ENCODE measurements at regions not wholly inside any gene's neighbourhood (a gene's known extent, or its start where the extent isn't known, plus 50 kb on each side); places are given as distances from the start of the nearest gene placed in this dataset.

DNA sequence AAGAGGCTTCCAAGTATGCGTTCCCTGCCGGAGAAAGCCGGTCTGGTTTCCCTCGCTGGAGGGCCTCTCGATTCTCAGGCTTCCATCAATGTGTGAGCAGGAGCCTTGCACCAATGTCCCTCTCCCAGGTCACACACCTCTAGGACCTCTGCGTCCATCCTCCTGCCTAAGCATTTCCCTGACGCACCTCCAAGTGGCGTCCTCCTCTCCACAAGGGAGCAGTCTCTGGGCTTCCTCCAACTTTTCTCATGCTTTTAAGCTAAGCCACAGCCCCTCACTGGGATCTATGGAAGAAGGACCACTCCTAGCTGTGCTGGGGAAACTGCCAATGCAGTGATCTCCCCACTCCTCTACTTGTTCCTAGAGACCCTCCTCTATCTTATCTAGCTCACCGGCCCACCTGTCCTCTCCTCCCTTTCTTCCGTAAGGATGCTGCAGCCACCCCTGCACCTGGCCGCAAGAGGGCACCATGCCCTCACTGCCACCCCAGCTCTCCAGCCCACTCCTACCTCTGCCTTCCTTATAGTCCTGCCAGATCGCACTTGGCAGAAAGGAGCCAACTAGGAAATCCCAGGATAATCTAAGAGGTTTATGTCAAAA is 258.7 kb downstream of the LRFN2 start:
- Mint-ChIP-seq H3K27ac (no peak overlapping the region), H3K27me3 (ENCODE audit: insufficient read depth) (peaks cover 10% of the 10 kb centered on the region), H3K4me1 (peaks cover 9% of the 10 kb centered on the region), H3K36me3 (ENCODE audit: low read depth) (no peaks in the 10 kb centered on the region), H3K9me3 (no peaks in the 10 kb centered on the region), H3K4me3 (no peak overlapping the region)
- H3K27me3 ChIP-seq (ENCODE audit: control insufficient read depth, insufficient read depth, low read length, poor library complexity, severe bottlenecking): peaks cover 5% of the 10 kb centered on the region
- H3K27ac ChIP-seq (ENCODE audit: low read depth, low read length): no peak overlapping the region
- peak; percentile 94 for DNase-seq
- H3K9ac ChIP-seq (ENCODE audit: extremely low read depth, low read length, poor library complexity, severe bottlenecking): no peak overlapping the region
- H3K4me1 ChIP-seq (ENCODE audit: control insufficient read depth, insufficient read depth, low read length): no peaks in the 10 kb centered on the region
- TF ChIP-seq, protein P1, sequence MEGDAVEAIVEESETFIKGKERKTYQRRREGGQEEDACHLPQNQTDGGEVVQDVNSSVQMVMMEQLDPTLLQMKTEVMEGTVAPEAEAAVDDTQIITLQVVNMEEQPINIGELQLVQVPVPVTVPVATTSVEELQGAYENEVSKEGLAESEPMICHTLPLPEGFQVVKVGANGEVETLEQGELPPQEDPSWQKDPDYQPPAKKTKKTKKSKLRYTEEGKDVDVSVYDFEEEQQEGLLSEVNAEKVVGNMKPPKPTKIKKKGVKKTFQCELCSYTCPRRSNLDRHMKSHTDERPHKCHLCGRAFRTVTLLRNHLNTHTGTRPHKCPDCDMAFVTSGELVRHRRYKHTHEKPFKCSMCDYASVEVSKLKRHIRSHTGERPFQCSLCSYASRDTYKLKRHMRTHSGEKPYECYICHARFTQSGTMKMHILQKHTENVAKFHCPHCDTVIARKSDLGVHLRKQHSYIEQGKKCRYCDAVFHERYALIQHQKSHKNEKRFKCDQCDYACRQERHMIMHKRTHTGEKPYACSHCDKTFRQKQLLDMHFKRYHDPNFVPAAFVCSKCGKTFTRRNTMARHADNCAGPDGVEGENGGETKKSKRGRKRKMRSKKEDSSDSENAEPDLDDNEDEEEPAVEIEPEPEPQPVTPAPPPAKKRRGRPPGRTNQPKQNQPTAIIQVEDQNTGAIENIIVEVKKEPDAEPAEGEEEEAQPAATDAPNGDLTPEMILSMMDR (conservative IDR thresholded peaks at IDR 0.05): peak; percentile 99
- no peaks in the 10 kb centered on the region for H3K9me3 ChIP-seq (ENCODE audit: control insufficient read depth, low read length)
- H3K4me3 ChIP-seq (ENCODE audit: low read length): no peak overlapping the region
- H3K36me3 ChIP-seq (ENCODE audit: control insufficient read depth, insufficient read depth, low read length): no peaks in the 10 kb centered on the region
- 54 to 94% methylated on average over 5 to 12 of the region's 12 CpGs for WGBS, 2 experiments (ENCODE audit: insufficient coverage in 1 of 2, insufficient read length in 1 of 2)

GRCh38 chr6:40326714-40327421 is 260.3 kb downstream of the LRFN2 start:
- TF ChIP-seq, protein P1 (conservative IDR thresholded peaks at IDR 0.05): no peak
- H3K9ac ChIP-seq (ENCODE audit: extremely low read depth, low read length, poor library complexity, severe bottlenecking): no peak overlapping the region
- WGBS, 2 experiments (ENCODE audit: insufficient coverage in 1 of 2, insufficient read length in 1 of 2): 92 to 100% methylated on average over 2 to 3 of the region's 3 CpGs
- no peaks in the 10 kb centered on the region for H3K9me3 ChIP-seq (ENCODE audit: control insufficient read depth, low read length)
- peaks cover 12% of the 10 kb centered on the region for H3K27me3 Mint-ChIP-seq (ENCODE audit: insufficient read depth)
- no peaks in the 10 kb centered on the region for H3K36me3 Mint-ChIP-seq (ENCODE audit: low read depth)
- H3K9me3 Mint-ChIP-seq: no peaks in the 10 kb centered on the region
- H3K27me3 ChIP-seq (ENCODE audit: control insufficient read depth, insufficient read depth, low read length, poor library complexity, severe bottlenecking): peaks cover under 1% of the 10 kb centered on the region
- H3K27ac Mint-ChIP-seq: no peak overlapping the region
- no peaks in the 10 kb centered on the region for H3K36me3 ChIP-seq (ENCODE audit: control insufficient read depth, insufficient read depth, low read length)
- no peaks in the 10 kb centered on the region for H3K4me1 ChIP-seq (ENCODE audit: control insufficient read depth, insufficient read depth, low read length)
- no peak overlapping the region for H3K4me3 Mint-ChIP-seq
- H3K27ac ChIP-seq (ENCODE audit: low read depth, low read length): no peak overlapping the region
- H3K4me3 ChIP-seq (ENCODE audit: low read length): no peak overlapping the region
- peaks cover 9% of the 10 kb centered on the region for H3K4me1 Mint-ChIP-seq
- no peak for DNase-seq

GRCh38 chr6:40325791-40326190 is 261.4 kb downstream of the LRFN2 start:
- no peak overlapping the region for H3K4me3 Mint-ChIP-seq
- Histone ChIP-seq H3K4me3 (ENCODE audit: low read length) (no peak overlapping the region), H3K36me3 (ENCODE audit: control insufficient read depth, insufficient read depth, low read length) (no peaks in the 10 kb centered on the region), H3K9ac (ENCODE audit: extremely low read depth, low read length, poor library complexity, severe bottlenecking) (no peak overlapping the region), H3K27me3 (ENCODE audit: control insufficient read depth, insufficient read depth, low read length, poor library complexity, severe bottlenecking) (no peaks in the 10 kb centered on the region), H3K4me1 (ENCODE audit: control insufficient read depth, insufficient read depth, low read length) (no peaks in the 10 kb centered on the region), H3K27ac (ENCODE audit: low read depth, low read length) (no peak overlapping the region), H3K9me3 (ENCODE audit: control insufficient read depth, low read length) (no peaks in the 10 kb centered on the region)
- peaks cover 9% of the 10 kb centered on the region for H3K4me1 Mint-ChIP-seq
- TF ChIP-seq, protein P1 (conservative IDR thresholded peaks at IDR 0.05): no peak
- no peak for DNase-seq
- 69 to 83% methylated on average over 3 of the region's 3 CpGs for WGBS, 2 experiments (ENCODE audit: insufficient coverage in 1 of 2, insufficient read length in 1 of 2)
- H3K36me3 Mint-ChIP-seq (ENCODE audit: low read depth): no peaks in the 10 kb centered on the region
- no peaks in the 10 kb centered on the region for H3K9me3 Mint-ChIP-seq
- H3K27ac Mint-ChIP-seq: no peak overlapping the region
- H3K27me3 Mint-ChIP-seq (ENCODE audit: insufficient read depth): peaks cover 14% of the 10 kb centered on the region

Data from endodermal cell (in vitro differentiated cells).